Neural cell (in vitro differentiated cells): ENCODE measurements at regions not wholly inside any gene's neighbourhood (a gene's known extent, or its start where the extent isn't known, plus 50 kb on each side); places are given as distances from the start of the nearest gene placed in this dataset.

ENCODE experiments used
- H2AFZ ChIP-seq: fragments of 200-600, 300-800 bp; sonication (generic), shearing (Covaris generic); 2 replicates; pipeline ENCODE4 v1.6.0; 2014; ENCODE audit warnings: low read depth, mild to moderate bottlenecking, antibody characterized with exemption, low read length, moderate library complexity
- H3F3A ChIP-seq: fragments of 200-600 bp; shearing (Covaris generic); 2 replicates; pipeline ENCODE4 v1.6.1; 2016; ENCODE audit warnings: mild to moderate bottlenecking, moderate library complexity, mixed read lengths, antibody characterized with exemption, low read length; ENCODE audit not compliant: insufficient read depth, poor library complexity, severe bottlenecking
- H3K27ac ChIP-seq: fragments of 200-600, 300-800 bp; sonication (generic), shearing (Covaris generic); 2 replicates; pipeline ENCODE4 v1.5.1; 2014; ENCODE audit warnings: mild to moderate bottlenecking, low read length, moderate library complexity
- H3K27me3 ChIP-seq: fragments of 300-800, 200-600 bp; sonication (generic), shearing (Covaris generic); 2 replicates; pipeline ENCODE4 v1.6.0; 2014; ENCODE audit warnings: mild to moderate bottlenecking, low read depth, low read length, moderate library complexity; ENCODE audit not compliant: insufficient read depth
- H3K36me3 ChIP-seq: fragments of 300-800, 200-600 bp; sonication (generic), shearing (Covaris generic); 2 replicates; pipeline ENCODE4 v1.5.1; 2014; ENCODE audit warnings: mild to moderate bottlenecking, antibody characterized with exemption, low read length, moderate library complexity; ENCODE audit not compliant: insufficient read depth
- H3K4me2 ChIP-seq: fragments of 300-800, 200-600 bp; sonication (generic), shearing (Covaris generic); 2 replicates; pipeline ENCODE4 v1.6.0; 2014; ENCODE audit warnings: mild to moderate bottlenecking, low read length
- H3K4me3 ChIP-seq: fragments of 300-800, 200-600 bp; sonication (generic), shearing (Covaris generic); 2 replicates; pipeline ENCODE4 v1.5.1; 2014; ENCODE audit warnings: mild to moderate bottlenecking, low read length, moderate library complexity
- H3K79me2 ChIP-seq: fragments of 200-600 bp; shearing (Covaris generic); replicated peaks from 2 replicates; pipeline ENCODE4 v1.6.0; 2014; ENCODE audit warnings: mild to moderate bottlenecking, low read length, moderate library complexity; ENCODE audit not compliant: insufficient read depth
- H3K9ac ChIP-seq: fragments of 300-800, 200-600 bp; sonication (generic), shearing (Covaris generic); 2 replicates; pipeline ENCODE4 v1.6.1; 2016; ENCODE audit warnings: mild to moderate bottlenecking, low read length, mixed read lengths
- H3K9me2 ChIP-seq: fragments of 200-600 bp; shearing (Covaris generic); 2 replicates; pipeline ENCODE4 v1.6.1; 2016; ENCODE audit warnings: mild to moderate bottlenecking, low read length, mixed read lengths; ENCODE audit not compliant: insufficient read depth
- H3K9me3 ChIP-seq: fragments of 200-600, 300-800 bp; sonication (generic), shearing (Covaris generic); 2 replicates; pipeline ENCODE4 v1.6.1; 2016; ENCODE audit warnings: mild to moderate bottlenecking, mixed run types, low read length, moderate library complexity, mixed read lengths
- H4K20me1 ChIP-seq: fragments of 200-600 bp; shearing (Covaris generic); 2 replicates; pipeline ENCODE4 v1.6.1; 2016; ENCODE audit warnings: mild to moderate bottlenecking, mixed run types; ENCODE audit not compliant: insufficient read depth
- EP300 ChIP-seq: fragments of 450-650 bp; conservative IDR thresholded peaks from 2 replicates; pipeline ENCODE4 v1.6.1; 2014; ENCODE audit warnings: antibody characterized with exemption, mild to moderate bottlenecking, moderate library complexity; ENCODE audit not compliant: poor library complexity, severe bottlenecking
- EZH2 ChIP-seq: fragments of 200-600, 300-800 bp; shearing (Covaris generic), sonication (generic); IDR thresholded peaks from 2 replicates; pipeline ENCODE4 v1.6.1; 2014; ENCODE audit warnings: antibody characterized with exemption, low read length, borderline replicate concordance, mild to moderate bottlenecking; ENCODE audit not compliant: insufficient read depth, poor library complexity, severe bottlenecking
- MXI1 ChIP-seq: fragments of 450-650 bp; conservative IDR thresholded peaks from 2 replicates; pipeline ENCODE4 v1.6.1; 2014; ENCODE audit warnings: antibody characterized with exemption, mild to moderate bottlenecking; ENCODE audit not compliant: poor library complexity, severe bottlenecking
- POLR2AphosphoS5 ChIP-seq: IDR thresholded peaks from 2 replicates; pipeline ENCODE4 v1.6.1; 2012
- RAD21 ChIP-seq: fragments of 450-650 bp; conservative IDR thresholded peaks from 2 replicates; pipeline ENCODE4 v1.6.1; 2014; ENCODE audit warnings: antibody characterized with exemption, mild to moderate bottlenecking, moderate library complexity
- SMC3 ChIP-seq: fragments of 450-650 bp; conservative IDR thresholded peaks from 2 replicates; pipeline ENCODE4 v1.6.1; 2014; ENCODE audit warnings: antibody characterized with exemption, mild to moderate bottlenecking, moderate library complexity; ENCODE audit not compliant: poor library complexity
- TAF1 ChIP-seq: IDR thresholded peaks from 2 replicates; pipeline ENCODE4 v1.6.1; 2012; ENCODE audit warnings: low read depth
- TF ChIP-seq, protein P1 (sequence below): IDR thresholded peaks from 2 replicates; pipeline ENCODE4 v1.6.1; 2012; ENCODE audit warnings: borderline replicate concordance
- TF ChIP-seq, protein P2 (sequence below): fragments of 450-650 bp; IDR thresholded peaks from 2 replicates; pipeline ENCODE4 v1.5.1; 2014; ENCODE audit warnings: antibody characterized with exemption, mild to moderate bottlenecking, moderate library complexity; ENCODE audit not compliant: poor library complexity, severe bottlenecking

DNA sequence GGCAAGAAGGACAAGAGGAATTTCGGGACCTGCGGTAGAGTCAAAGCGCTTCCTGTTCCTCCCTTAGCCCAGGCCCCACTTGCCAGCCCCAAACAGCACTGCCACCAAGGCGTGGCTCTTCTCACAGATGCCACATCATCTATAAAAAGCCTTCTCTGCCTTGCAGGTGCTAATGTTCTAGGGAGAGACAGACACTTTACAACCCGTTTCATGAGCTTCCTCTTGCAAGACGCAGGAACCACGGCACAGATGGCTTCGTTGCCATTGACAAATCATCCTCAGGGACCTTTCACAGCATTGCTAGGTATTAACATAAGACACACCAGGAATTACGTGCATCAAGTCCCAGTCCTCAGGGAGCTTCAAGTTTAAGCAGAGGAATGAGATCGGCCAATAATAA is 180.9 kb downstream of the JCAD start:
- no peak overlapping the region for H3K4me3 ChIP-seq
- H4K20me1 ChIP-seq = no peaks in the 10 kb centered on the region
- no peaks in the 10 kb centered on the region for H3F3A ChIP-seq
- no peak for TF ChIP-seq SMC3
- TF ChIP-seq TAF1 = no peak
- TF ChIP-seq, protein P1, sequence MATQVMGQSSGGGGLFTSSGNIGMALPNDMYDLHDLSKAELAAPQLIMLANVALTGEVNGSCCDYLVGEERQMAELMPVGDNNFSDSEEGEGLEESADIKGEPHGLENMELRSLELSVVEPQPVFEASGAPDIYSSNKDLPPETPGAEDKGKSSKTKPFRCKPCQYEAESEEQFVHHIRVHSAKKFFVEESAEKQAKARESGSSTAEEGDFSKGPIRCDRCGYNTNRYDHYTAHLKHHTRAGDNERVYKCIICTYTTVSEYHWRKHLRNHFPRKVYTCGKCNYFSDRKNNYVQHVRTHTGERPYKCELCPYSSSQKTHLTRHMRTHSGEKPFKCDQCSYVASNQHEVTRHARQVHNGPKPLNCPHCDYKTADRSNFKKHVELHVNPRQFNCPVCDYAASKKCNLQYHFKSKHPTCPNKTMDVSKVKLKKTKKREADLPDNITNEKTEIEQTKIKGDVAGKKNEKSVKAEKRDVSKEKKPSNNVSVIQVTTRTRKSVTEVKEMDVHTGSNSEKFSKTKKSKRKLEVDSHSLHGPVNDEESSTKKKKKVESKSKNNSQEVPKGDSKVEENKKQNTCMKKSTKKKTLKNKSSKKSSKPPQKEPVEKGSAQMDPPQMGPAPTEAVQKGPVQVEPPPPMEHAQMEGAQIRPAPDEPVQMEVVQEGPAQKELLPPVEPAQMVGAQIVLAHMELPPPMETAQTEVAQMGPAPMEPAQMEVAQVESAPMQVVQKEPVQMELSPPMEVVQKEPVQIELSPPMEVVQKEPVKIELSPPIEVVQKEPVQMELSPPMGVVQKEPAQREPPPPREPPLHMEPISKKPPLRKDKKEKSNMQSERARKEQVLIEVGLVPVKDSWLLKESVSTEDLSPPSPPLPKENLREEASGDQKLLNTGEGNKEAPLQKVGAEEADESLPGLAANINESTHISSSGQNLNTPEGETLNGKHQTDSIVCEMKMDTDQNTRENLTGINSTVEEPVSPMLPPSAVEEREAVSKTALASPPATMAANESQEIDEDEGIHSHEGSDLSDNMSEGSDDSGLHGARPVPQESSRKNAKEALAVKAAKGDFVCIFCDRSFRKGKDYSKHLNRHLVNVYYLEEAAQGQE = no peak
- TF ChIP-seq EP300 = no peak
- no peak for TF ChIP-seq RAD21
- no peak for TF ChIP-seq POLR2AphosphoS5
- TF ChIP-seq, protein P2, sequence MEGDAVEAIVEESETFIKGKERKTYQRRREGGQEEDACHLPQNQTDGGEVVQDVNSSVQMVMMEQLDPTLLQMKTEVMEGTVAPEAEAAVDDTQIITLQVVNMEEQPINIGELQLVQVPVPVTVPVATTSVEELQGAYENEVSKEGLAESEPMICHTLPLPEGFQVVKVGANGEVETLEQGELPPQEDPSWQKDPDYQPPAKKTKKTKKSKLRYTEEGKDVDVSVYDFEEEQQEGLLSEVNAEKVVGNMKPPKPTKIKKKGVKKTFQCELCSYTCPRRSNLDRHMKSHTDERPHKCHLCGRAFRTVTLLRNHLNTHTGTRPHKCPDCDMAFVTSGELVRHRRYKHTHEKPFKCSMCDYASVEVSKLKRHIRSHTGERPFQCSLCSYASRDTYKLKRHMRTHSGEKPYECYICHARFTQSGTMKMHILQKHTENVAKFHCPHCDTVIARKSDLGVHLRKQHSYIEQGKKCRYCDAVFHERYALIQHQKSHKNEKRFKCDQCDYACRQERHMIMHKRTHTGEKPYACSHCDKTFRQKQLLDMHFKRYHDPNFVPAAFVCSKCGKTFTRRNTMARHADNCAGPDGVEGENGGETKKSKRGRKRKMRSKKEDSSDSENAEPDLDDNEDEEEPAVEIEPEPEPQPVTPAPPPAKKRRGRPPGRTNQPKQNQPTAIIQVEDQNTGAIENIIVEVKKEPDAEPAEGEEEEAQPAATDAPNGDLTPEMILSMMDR = no peak
- TF ChIP-seq EZH2 = no peak
- TF ChIP-seq MXI1 = no peak
- H3K27ac ChIP-seq = no peak overlapping the region
- no peak overlapping the region for H2AFZ ChIP-seq
- no peaks in the 10 kb centered on the region for H3K9me2 ChIP-seq
- H3K79me2 ChIP-seq = no peaks in the 10 kb centered on the region
- H3K9me3 ChIP-seq = no peaks in the 10 kb centered on the region
- no peak overlapping the region for H3K9ac ChIP-seq
- no peak overlapping the region for H3K4me2 ChIP-seq
- H3K27me3 ChIP-seq = no peaks in the 10 kb centered on the region
- H3K36me3 ChIP-seq = no peaks in the 10 kb centered on the region

DNA sequence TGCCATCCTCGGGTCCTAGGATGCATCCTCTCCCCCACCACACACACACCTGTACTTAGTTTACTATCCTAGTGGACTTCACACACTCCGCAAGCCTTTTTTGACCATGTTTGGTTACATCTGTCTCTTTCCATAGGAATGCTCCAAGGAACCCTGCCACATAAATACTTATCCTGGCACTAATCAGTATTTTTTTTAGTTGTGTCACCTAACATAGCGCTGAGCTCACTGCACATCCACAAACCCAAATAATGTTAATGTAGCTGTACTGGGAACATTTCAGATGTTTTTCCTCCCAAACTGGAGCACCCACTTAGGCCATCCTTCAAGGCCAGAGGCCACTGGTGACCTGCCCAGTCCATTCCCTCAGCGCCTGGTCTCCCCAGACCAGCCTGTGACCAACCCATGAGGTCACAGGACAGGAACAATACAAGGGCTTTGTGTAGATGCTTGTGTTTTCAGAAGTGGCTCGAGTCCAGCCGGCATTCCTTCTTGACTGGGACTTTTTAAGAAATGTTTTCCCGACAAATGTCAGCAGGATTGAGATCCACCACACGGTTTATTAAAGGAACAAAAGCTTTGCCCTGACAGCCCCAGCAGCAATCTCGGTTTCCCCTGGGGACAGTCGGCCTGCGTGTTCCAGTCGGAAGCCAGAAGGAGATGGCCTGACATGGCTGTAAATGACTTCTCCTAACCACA is 181.4 kb downstream of the JCAD start:
- Histone ChIP-seq H3K27ac (no peak overlapping the region), H3K27me3 (no peaks in the 10 kb centered on the region), H3K9ac (no peak overlapping the region), H3K36me3 (no peaks in the 10 kb centered on the region), H3K4me2 (no peak overlapping the region), H2AFZ (no peak overlapping the region), H3F3A (no peaks in the 10 kb centered on the region), H3K79me2 (no peaks in the 10 kb centered on the region), H4K20me1 (no peaks in the 10 kb centered on the region), H3K4me3 (no peak overlapping the region), H3K9me2 (no peaks in the 10 kb centered on the region), H3K9me3 (no peaks in the 10 kb centered on the region)
- no peak for TF ChIP-seq EZH2
